ENCODE measurements at regions not wholly inside any gene's neighbourhood (a gene's known extent, or its start where the extent isn't known, plus 50 kb on each side); places are given as distances from the start of the nearest gene placed in this dataset.
"Not testable (repeated sequence)": the region's sequence is repeated elsewhere in the genome, so short reads cannot be mapped to it uniquely, and the experiment has no call there.

GRCh38 chr16:33595074-33595473 lies 135.7 kb downstream of the TP53TG3F start:
- TF ChIP-seq, protein P1, sequence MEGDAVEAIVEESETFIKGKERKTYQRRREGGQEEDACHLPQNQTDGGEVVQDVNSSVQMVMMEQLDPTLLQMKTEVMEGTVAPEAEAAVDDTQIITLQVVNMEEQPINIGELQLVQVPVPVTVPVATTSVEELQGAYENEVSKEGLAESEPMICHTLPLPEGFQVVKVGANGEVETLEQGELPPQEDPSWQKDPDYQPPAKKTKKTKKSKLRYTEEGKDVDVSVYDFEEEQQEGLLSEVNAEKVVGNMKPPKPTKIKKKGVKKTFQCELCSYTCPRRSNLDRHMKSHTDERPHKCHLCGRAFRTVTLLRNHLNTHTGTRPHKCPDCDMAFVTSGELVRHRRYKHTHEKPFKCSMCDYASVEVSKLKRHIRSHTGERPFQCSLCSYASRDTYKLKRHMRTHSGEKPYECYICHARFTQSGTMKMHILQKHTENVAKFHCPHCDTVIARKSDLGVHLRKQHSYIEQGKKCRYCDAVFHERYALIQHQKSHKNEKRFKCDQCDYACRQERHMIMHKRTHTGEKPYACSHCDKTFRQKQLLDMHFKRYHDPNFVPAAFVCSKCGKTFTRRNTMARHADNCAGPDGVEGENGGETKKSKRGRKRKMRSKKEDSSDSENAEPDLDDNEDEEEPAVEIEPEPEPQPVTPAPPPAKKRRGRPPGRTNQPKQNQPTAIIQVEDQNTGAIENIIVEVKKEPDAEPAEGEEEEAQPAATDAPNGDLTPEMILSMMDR (conservative IDR thresholded peaks at IDR 0.05) = not testable (repeated sequence)
- TF ChIP-seq EZH2 (IDR thresholded peaks at IDR 0.05; ENCODE audit: low read depth) = not testable (repeated sequence)
